Heart left ventricle (tissue), 13 donors: ENCODE measurements at regions not wholly inside any gene's neighbourhood (a gene's known extent, or its start where the extent isn't known, plus 50 kb on each side); places are given as distances from the start of the nearest gene placed in this dataset.

Experiments
- POLR2A ChIP-seq, 2 donors: fragments of 450-650 bp; IDR thresholded peaks; one replicate each; pipeline ENCODE4 v1.6.1; 2017; ENCODE audit warnings: antibody characterized with exemption in 2 of 2, mild to moderate bottlenecking in 2 of 2, moderate library complexity in 2 of 2
- TF ChIP-seq, protein P1 (sequence below), 12 donors: fragments of 200-600 bp; sonication (generic) in 4 of 12; IDR thresholded peaks; one replicate each; pipeline versions ENCODE4 v1.5.0 to v1.8.0; 2018 to 2022; ENCODE audit warnings: antibody characterized with exemption in 12 of 12, mild to moderate bottlenecking in 5 of 12
- donor health status: ischemic (EF 13 %, LVEDD 7.1; RV severe dilation, severe dysfunction).
- donor health status: DM: no; HTN: yes; CAD: no.
- donor health status: DM: no; HTN: no; CAD: no.
- donor health status: ischemic (EF 25% LVEDD 6.9; RV normal size, moderate dysfunction).
- donor health status: ischemic (EF 25% LVEDD 5.7; RV mildly dilated, moderate dysfunction).
- donor health status: ischemic (EF 35%, LVEDD 5.7; RV mildly dilated, moderate dysfunction).
- donor health status: nonischemic (EF 11% LVEDD 7.7; RV severe dilation, severe dysfunction).
- donor health status: DM: yes; HTN: yes; CAD: no.
- donor health status: PGD.
- donor health status: ischemic (EF 29% LVEDD 5.4; RV normal size, mild dysfunction).
- donor health status: nonischemic (EF 23%, LVEDD 6.1; RV moderate dilation, normal function).

DNA sequence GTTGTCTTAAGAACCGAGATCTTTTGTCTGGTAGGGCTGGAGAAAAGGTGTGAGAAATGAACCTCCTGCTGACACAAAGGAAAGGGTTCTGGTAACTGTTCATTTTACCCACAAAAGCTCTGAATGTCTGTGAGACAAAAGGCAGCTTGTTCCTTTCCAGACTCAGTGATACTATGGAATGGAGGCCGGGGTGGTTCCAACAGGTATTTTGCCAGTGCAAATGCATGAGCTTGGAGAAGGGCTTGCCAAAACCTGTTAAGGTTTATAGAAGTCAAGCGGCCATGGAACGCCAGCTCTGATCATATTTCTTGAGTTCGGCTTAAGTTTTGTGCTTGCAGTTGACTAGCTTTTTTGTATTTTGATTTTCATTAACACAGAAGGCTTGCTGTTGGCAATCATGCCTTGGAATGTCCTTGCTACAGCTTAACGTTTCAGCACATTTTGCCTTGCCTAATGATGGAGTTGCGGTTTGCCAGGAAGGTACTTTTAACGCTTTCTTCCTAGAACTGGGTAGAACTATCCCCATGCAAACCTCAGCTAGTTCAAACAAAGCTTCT, 328.6 kb downstream of the PIK3R1 start:
- TF ChIP-seq POLR2A (IDR thresholded peaks at IDR 0.05), result no peak
- TF ChIP-seq, protein P1, sequence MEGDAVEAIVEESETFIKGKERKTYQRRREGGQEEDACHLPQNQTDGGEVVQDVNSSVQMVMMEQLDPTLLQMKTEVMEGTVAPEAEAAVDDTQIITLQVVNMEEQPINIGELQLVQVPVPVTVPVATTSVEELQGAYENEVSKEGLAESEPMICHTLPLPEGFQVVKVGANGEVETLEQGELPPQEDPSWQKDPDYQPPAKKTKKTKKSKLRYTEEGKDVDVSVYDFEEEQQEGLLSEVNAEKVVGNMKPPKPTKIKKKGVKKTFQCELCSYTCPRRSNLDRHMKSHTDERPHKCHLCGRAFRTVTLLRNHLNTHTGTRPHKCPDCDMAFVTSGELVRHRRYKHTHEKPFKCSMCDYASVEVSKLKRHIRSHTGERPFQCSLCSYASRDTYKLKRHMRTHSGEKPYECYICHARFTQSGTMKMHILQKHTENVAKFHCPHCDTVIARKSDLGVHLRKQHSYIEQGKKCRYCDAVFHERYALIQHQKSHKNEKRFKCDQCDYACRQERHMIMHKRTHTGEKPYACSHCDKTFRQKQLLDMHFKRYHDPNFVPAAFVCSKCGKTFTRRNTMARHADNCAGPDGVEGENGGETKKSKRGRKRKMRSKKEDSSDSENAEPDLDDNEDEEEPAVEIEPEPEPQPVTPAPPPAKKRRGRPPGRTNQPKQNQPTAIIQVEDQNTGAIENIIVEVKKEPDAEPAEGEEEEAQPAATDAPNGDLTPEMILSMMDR (IDR thresholded peaks at IDR 0.05), result no peak
